GM21619 (cell line): ENCODE measurements at regions not wholly inside any gene's neighbourhood (a gene's known extent, or its start where the extent isn't known, plus 50 kb on each side); places are given as distances from the start of the nearest gene placed in this dataset.

Experiments
- ATAC-seq: cut with Tn5 transposase; IDR thresholded peaks from one replicate; pipeline ENCODE4 v1.9.1; 2021; ENCODE audit not compliant: unreplicated experiment

DNA sequence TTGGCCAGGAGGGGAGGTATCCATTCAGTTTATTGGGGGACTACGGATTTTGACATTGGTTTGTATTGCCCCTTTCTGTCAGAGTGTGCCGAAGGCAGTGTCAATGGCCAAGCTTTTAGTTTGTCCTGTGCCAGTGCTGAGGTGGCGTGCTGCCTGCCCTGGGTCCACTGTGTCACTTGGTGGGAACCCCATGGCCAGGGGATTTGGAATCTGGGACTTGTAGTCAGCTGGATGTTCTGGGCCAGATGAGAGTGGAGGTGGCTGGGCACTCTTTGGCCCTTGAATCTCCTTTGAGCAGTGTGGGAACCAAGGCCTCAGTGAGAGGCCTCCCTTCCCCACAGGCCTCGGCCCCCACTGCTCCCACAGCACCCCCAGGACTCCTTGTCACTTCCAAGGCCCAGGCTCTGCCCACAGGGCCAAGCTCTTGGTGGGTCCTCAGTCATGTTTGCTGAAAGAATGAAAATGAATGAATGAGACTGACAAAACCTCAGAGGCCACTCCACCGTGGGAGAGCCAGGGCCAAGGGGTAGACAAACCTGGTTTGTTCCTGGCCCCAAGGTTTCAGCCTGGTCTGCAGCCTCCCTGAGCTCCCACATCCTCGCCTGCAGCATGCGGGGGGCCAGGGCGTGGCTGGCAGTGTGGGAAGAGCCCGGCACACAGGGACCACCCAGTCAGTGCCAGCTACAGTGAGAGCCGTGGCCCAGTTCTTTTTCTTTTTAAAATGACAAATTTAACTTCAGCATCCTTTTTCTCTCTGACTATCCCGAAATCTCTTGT, 412.2 kb downstream of the MATN1 start:
- ATAC-seq, result no peak

GRCh38 chr1:30307182-30307581, 416.2 kb downstream of the MATN1 start:
- ATAC-seq, result no peak

DNA sequence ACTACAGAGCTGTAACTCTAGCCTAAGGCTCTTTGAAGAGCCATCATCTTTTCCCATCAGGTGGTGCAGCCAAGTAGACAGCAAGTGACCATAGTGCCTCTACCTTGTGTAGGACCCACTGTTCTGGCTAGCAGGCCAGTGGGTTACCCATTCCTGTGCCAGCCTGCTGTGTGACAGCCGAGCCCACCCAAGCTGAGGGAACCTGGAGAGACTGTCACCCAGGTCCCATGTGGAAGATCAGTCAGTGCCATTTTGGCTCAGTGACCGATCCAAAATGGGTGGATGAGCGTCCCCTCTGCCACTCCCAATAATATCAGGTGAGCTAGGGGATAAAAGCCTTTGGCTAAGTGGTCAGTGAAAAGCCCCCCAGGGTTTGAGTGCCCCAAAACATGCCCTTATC, 417.9 kb downstream of the MATN1 start:
- ATAC-seq, result no peak

GRCh38 chr1:30305061-30305460, 418.3 kb downstream of the MATN1 start:
- no peak for ATAC-seq

GRCh38 chr1:30304080-30304479, 419.3 kb downstream of the MATN1 start:
- ATAC-seq, result no peak

DNA sequence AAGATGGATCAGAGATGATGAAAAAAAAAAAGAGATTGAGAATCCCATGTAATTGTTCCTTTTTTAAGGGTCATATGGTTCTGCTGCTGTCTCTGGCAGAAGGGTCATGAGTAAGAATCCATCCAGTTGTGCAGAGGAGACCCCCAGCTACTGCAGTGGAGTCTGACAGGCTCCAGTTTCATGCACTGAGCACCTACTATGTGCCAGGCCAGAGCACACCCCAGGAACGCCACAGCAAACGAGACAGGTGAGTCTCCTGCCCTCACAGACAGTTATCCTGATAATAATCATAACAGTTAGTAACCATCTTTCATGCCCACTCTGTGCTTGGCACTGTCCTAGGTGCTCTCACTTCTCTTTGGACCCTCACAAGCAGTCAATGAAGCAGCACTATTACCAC, 420.0 kb downstream of the MATN1 start:
- no peak for ATAC-seq

DNA sequence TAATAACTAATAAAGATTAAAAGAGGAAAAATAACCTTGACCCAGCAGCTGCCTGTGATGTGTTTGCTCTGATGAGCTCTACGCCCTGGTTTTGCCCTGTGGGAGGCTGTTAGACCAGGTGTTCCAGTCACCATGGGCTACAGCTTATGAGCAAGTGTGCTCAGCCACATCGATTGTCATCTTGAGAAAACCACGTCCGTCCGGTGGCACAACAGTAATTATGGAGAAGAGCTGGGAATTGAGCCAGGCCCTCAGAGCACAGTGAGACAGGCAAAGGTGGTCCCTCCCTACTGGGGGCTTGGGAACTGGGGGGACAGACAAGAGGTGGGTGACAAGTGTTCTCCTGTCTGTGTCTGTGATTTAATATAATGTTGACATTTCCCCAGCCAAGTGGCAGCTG, 420.5 kb downstream of the MATN1 start:
- no peak for ATAC-seq

DNA sequence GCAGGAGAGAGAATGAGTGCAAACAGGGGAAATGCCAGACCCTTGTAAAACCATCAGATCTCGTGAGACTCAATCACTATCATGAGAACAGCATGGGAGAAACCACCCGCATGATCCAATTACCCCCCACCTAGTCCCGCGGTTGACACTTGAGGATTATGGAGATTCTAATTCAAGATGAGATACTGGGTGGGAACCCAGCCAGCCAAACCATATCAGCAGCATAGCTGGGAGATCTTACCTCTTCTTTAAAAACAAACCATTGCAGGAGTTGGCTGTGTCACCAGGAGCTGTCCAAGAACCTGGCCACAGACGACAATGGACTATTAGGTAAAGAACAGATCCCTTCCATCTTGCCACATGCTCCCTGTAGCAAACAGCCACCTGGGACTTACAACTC, 422.7 kb downstream of the MATN1 start:
- ATAC-seq, result no peak

DNA sequence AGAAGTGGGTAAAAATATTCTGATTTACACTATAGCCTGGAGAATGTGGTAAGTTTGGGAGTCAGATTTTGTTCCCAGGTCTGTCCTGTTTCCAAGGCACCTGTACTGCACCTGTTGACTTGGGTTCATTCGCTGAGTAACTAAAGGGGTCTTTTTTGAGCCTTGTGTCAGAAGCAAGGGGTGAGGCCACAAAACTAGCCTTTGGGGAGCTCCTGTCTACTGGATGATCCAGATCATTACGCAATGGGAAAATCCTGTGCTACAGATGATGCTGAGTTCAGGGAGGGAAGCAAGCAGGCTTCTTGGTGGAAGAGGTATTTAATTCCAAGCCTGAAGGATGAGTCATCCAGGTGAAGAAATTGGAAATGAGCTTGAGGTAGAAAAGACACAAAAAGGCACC, 424.0 kb downstream of the MATN1 start:
- ATAC-seq, result no peak

DNA sequence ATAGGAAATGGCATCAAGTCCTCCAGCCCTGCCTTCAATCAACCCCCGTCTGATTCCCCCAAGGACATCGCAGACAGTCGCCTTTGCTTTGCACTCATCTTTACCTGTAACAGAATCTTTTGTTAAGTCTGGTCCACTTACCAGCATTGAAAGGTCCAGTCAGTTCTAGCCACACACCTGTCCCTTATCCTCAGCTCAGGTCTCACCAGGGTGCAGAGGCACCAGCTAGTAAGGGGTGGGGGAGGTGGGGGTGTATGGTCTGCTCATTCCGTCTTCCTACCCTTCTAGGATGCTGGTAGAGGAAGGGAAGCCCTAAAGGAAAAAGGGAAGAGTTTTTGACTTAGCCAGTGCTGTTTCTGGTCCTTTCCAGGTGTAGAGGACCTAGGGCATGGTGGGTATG, 427.7 kb downstream of the MATN1 start:
- no peak for ATAC-seq

DNA sequence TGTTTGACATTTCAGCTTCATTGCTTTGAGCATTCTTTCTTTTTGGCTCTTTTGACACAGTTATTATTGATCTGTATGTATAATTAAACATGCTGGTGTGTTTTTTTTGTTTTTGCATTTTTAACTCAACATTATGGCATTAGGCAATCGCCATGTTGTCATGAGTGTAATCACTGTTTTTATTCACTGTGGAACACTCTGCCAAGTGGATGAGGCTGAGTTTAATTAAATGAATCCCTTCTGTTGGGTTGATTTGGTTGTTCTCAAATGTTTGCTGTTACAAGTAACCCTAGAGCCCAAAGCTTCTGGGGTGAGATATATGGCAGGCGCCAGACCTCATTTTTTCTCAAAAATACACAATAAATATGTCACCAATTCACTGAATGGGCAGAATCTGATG, 428.1 kb downstream of the MATN1 start:
- ATAC-seq, result no peak

GRCh38 chr1:30294508-30294907, 428.9 kb downstream of the MATN1 start:
- no peak for ATAC-seq

GRCh38 chr1:30292451-30292850, 430.9 kb downstream of the MATN1 start:
- ATAC-seq, result no peak

- ATAC-seq, result no peak
Observed at GRCh38 chr1:30291526-30291925, 431.9 kb downstream of the MATN1 start.

GRCh38 chr1:30290581-30290980, 432.8 kb downstream of the MATN1 start:
- no peak for ATAC-seq

DNA sequence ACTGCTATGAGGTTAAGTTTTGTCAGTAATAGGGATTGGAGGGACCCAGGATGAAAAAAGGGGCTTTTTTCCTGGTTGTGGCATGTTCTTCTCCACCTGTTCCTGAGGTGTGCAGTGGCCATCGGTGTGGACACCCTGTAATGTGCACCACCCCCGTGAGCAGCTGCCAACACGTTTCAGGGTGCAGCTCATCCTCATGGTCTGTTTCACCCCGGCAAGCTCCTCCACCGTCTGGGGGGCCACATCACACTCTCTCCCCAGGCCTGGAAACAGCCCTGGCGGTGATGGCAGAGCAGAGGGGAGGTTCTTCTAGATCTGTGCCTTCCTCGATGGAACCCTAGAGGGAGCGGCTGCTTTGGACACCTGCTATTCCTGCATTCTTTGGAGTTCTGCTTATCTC, 435.4 kb downstream of the MATN1 start:
- ATAC-seq, result no peak

- no peak for ATAC-seq
Observed at GRCh38 chr1:30286988-30287839, 436.2 kb downstream of the MATN1 start.

- no peak for ATAC-seq
Observed at GRCh38 chr1:30286241-30286987, 437.0 kb downstream of the MATN1 start.

DNA sequence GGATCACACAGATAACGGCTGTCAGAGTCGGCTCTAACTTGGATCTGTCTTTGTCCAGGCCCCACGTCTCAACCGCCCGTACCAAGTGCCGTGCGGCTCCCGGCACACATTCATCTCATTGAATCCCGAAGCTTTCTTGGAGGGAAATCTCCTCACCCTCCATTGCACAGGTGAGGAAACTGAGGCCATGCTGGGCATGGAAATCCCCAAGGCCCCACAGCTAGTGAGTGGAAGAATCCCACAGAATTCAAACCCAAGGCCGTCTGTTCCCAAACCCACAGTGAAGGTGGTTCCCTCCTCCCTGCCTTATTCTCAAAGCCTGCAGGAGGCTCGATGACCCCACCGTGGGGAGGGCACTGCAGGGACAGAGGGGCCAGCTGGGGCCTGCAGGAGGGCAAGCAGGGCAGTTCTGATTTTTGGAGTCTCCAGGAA, 437.9 kb downstream of the MATN1 start:
- ATAC-seq, result no peak

DNA sequence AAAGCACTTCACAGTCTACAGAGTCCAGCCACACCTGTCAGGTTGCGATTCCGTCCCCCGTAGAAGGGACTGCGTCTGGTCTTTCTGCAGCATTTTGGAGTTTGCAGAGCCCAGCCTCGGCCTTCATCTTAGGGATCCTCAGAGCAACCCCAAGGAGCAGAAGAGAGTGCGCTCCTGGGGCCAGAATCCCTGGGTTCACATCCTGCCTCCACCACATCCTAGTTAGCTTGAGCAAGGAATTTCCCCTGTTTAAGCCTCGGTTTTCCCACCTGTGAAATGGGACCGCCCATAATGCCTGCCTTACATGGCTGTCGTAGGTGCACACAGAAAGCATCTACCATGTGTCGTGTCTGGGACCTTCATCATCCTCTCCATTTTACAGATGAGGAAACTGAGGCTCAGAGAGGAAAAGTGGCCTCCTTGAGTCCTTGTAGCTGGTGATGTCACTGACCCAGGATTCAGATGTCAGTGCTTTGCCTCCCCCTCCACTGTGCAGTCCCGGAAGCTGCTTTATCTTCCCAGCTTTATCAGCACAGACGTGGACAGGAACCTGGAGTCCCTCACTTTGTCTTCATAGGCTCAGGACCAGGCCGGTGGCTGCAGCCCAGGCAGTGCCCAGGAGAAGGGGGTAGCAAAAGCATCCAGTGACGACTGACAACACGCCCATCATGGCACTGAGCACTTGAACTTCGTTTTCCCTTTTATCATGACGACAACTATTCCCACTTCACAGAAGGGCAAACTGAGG, 438.5 kb downstream of the MATN1 start:
- ATAC-seq, result no peak

GRCh38 chr1:30284226-30284625, 439.2 kb downstream of the MATN1 start:
- no peak for ATAC-seq
